HG02623 (cell line): ENCODE measurements at regions not wholly inside any gene's neighbourhood (a gene's known extent, or its start where the extent isn't known, plus 50 kb on each side); places are given as distances from the start of the nearest gene placed in this dataset.
"Not testable (repeated sequence)": the region's sequence is repeated elsewhere in the genome, so short reads cannot be mapped to it uniquely, and the experiment has no call there.

Experiments
- ATAC-seq: cut with Tn5 transposase; IDR thresholded peaks from one replicate; pipeline ENCODE4 v1.9.1; 2021; ENCODE audit warnings: moderate library complexity; ENCODE audit not compliant: unreplicated experiment

- no peak for ATAC-seq
These were observed 354.6 kb upstream of the MAF start for GRCh38 chr16:79954921-79955705.

GRCh38 chr16:79950932-79951719 lies 350.6 kb upstream of the MAF start:
- no peak for ATAC-seq

GRCh38 chr16:79949417-79949816 lies 348.9 kb upstream of the MAF start:
- no peak for ATAC-seq

- ATAC-seq: no peak
These were observed 347.2 kb upstream of the MAF start for GRCh38 chr16:79947771-79948170.

- ATAC-seq: no peak
These were observed 345.7 kb upstream of the MAF start for GRCh38 chr16:79946252-79946651.

GRCh38 chr16:79943736-79944135 lies 343.2 kb upstream of the MAF start:
- no peak for ATAC-seq

GRCh38 chr16:79938575-79938974 lies 338.0 kb upstream of the MAF start:
- no peak for ATAC-seq

- ATAC-seq: not testable (repeated sequence)
These were observed 337.1 kb upstream of the MAF start for GRCh38 chr16:79937671-79938070.

- ATAC-seq: no peak
These were observed 333.1 kb upstream of the MAF start for GRCh38 chr16:79933603-79934002.

GRCh38 chr16:79932572-79932971 lies 332.0 kb upstream of the MAF start:
- ATAC-seq: no peak

- ATAC-seq: no peak
These were observed 331.2 kb upstream of the MAF start for GRCh38 chr16:79931721-79932120.

- ATAC-seq: no peak
These were observed 328.9 kb upstream of the MAF start for GRCh38 chr16:79929260-79929965.

- ATAC-seq: no peak
These were observed 327.8 kb upstream of the MAF start for GRCh38 chr16:79928142-79928873.

- ATAC-seq: no peak
These were observed 326.1 kb upstream of the MAF start for GRCh38 chr16:79926451-79927205.

GRCh38 chr16:79923431-79923830 lies 322.9 kb upstream of the MAF start:
- no peak for ATAC-seq

GRCh38 chr16:79920685-79921084 lies 320.1 kb upstream of the MAF start:
- ATAC-seq: no peak

- no peak for ATAC-seq
These were observed 318.4 kb upstream of the MAF start for GRCh38 chr16:79918916-79919315.

- ATAC-seq: no peak
These were observed 315.2 kb upstream of the MAF start for GRCh38 chr16:79915761-79916160.

GRCh38 chr16:79914961-79915720 lies 314.6 kb upstream of the MAF start:
- no peak for ATAC-seq
